IMR-90 (cell line): ENCODE measurements at regions not wholly inside any gene's neighbourhood (a gene's known extent, or its start where the extent isn't known, plus 50 kb on each side); places are given as distances from the start of the nearest gene placed in this dataset.

Experiments used
- ATAC-seq: fragments of 200-7000 bp; cut with Tn5 transposase; 2 replicates; pipeline ENCODE4 v1.9.1; 2020; ENCODE audit warnings: low read depth, mild to moderate bottlenecking, moderate library complexity
- BruUV-seq: library from RNA; stranded (reverse); fragments of 400-500 nt; replicated peaks from 2 replicates; lab custom pipeline; 2021; lab: Mats Ljungman, UMichigan
- CTCF ChIA-PET: fragments of 300-600 bp; formaldehyde crosslinking; extraction: SDS; loops from one replicate; lab custom pipeline; 2021; ENCODE audit warnings: antibody characterized with exemption; lab: Yijun Ruan, JAX
- POLR2A ChIA-PET: fragments of 300-600 bp; sonication (Branson Sonifier 250); formaldehyde crosslinking; loops from one replicate; lab custom pipeline; 2022; ENCODE audit warnings: antibody characterized with exemption; ENCODE audit not compliant: unreplicated experiment; lab: Charles Lee
- DNase-seq: peaks from one replicate; pipeline ENCODE4 v3.0.0; 2013
- H2AFZ ChIP-seq: replicated peaks from 2 replicates; pipeline ENCODE3; 2013; ENCODE audit warnings: low read length, mild to moderate bottlenecking; ENCODE audit not compliant: poor library complexity
- H2AK5ac ChIP-seq: 2 replicates; pipeline ENCODE4 v1.6.1; 2013; ENCODE audit warnings: low read depth, low read length, inconsistent platforms
- H2AK9ac ChIP-seq: replicated peaks from 2 replicates; pipeline ENCODE3; 2013; ENCODE audit warnings: mild to moderate bottlenecking, low read depth, low read length, moderate library complexity; ENCODE audit not compliant: poor library complexity
- H2BK120ac ChIP-seq: 2 replicates; pipeline ENCODE4 v1.6.1; 2013; ENCODE audit warnings: low read depth, low read length, inconsistent platforms
- H2BK15ac ChIP-seq: 3 replicates; pipeline ENCODE4 v1.6.1; 2013; ENCODE audit warnings: low read depth, low read length, inconsistent platforms
- H2BK20ac ChIP-seq: 2 replicates; pipeline ENCODE4 v1.6.1; 2013; ENCODE audit warnings: low read depth, mild to moderate bottlenecking, inconsistent platforms, low read length, moderate library complexity
- H2BK5ac ChIP-seq: 2 replicates; pipeline ENCODE4 v1.6.1; 2013; ENCODE audit warnings: mild to moderate bottlenecking, low read depth, low read length, inconsistent platforms; ENCODE audit not compliant: poor library complexity, severe bottlenecking
- H3K14ac ChIP-seq: replicated peaks from 2 replicates; pipeline ENCODE4 v1.6.1; 2013; ENCODE audit warnings: low read depth, low read length, inconsistent platforms
- H3K18ac ChIP-seq: 2 replicates; pipeline ENCODE4 v1.6.1; 2013; ENCODE audit warnings: low read depth, low read length, control low read depth
- H3K23ac ChIP-seq: 2 replicates; pipeline ENCODE4 v1.6.1; 2013; ENCODE audit warnings: low read depth, low read length, inconsistent platforms
- H3K27ac ChIP-seq: 2 replicates; pipeline ENCODE4 v1.5.1; 2013; ENCODE audit warnings: mild to moderate bottlenecking, control low read depth, low read length; ENCODE audit not compliant: insufficient read depth
- H3K27me3 ChIP-seq: 2 replicates; pipeline ENCODE4 v1.6.1; 2013; ENCODE audit warnings: low read length; ENCODE audit not compliant: control insufficient read depth, insufficient read depth
- H3K36me3 ChIP-seq: 2 replicates; pipeline ENCODE4 v1.6.1; 2013; ENCODE audit warnings: low read length, mixed read lengths; ENCODE audit not compliant: control insufficient read depth, insufficient read depth
- H3K4ac ChIP-seq: 2 replicates; pipeline ENCODE4 v1.6.1; 2013; ENCODE audit warnings: low read depth, low read length, inconsistent platforms
- H3K4me1 ChIP-seq: 2 replicates; pipeline ENCODE4 v1.6.1; 2013; ENCODE audit warnings: low read length, mixed read lengths; ENCODE audit not compliant: control insufficient read depth, insufficient read depth
- H3K4me2 ChIP-seq: 2 replicates; pipeline ENCODE4 v1.6.1; 2013; ENCODE audit warnings: low read depth, mild to moderate bottlenecking, control low read depth, low read length, moderate library complexity
- H3K4me3 ChIP-seq: 2 replicates; pipeline ENCODE4 v1.5.1; 2013; ENCODE audit warnings: low read depth, mild to moderate bottlenecking, control low read depth, low read length, moderate library complexity; ENCODE audit not compliant: insufficient read depth
- H3K56ac ChIP-seq: 2 replicates; pipeline ENCODE4 v1.6.1; 2013; ENCODE audit warnings: low read length, inconsistent platforms; ENCODE audit not compliant: insufficient read depth; ENCODE audit errors: extremely low read depth
- H3K79me1 ChIP-seq, 2 experiments: 2 replicates each; pipeline ENCODE4 v1.6.1; 2013; ENCODE audit warnings: low read length in 2 of 2, inconsistent platforms in 1 of 2, low read depth in 1 of 2
- H3K9ac ChIP-seq: 2 replicates; pipeline ENCODE4 v1.6.1; 2013; ENCODE audit warnings: low read depth, low read length, control low read depth
- H3K9me1 ChIP-seq: 2 replicates; pipeline ENCODE4 v1.6.1; 2013; ENCODE audit warnings: low read length, inconsistent platforms; ENCODE audit not compliant: insufficient read depth
- H3K9me3 ChIP-seq: 2 replicates; pipeline ENCODE4 v1.6.1; 2013; ENCODE audit warnings: low read length; ENCODE audit not compliant: control insufficient read depth, insufficient read depth
- H4K20me1 ChIP-seq: 2 replicates; pipeline ENCODE4 v1.6.1; 2013; ENCODE audit warnings: low read length, inconsistent platforms; ENCODE audit not compliant: insufficient read depth
- H4K5ac ChIP-seq: 2 replicates; pipeline ENCODE4 v1.6.1; 2013; ENCODE audit warnings: mild to moderate bottlenecking, low read depth, low read length, control low read depth
- H4K8ac ChIP-seq, 2 experiments: 2 replicates each; pipeline ENCODE4 v1.6.1; 2013; ENCODE audit warnings: low read depth in 2 of 2, low read length in 2 of 2, control low read depth in 1 of 2, inconsistent platforms in 1 of 2
- H4K91ac ChIP-seq: 2 replicates; pipeline ENCODE4 v1.6.1; 2013; ENCODE audit warnings: low read depth, low read length, inconsistent platforms; ENCODE audit not compliant: insufficient read depth
- BHLHE40 ChIP-seq: fragments of 150-350 bp; IDR thresholded peaks from 2 replicates; pipeline ENCODE4 v1.6.1; 2016; ENCODE audit warnings: mild to moderate bottlenecking, low read depth, low read length
- CEBPB ChIP-seq: IDR thresholded peaks from 2 replicates; pipeline ENCODE4 v1.6.1; 2012; ENCODE audit warnings: low read depth, low read length, improper control_type of control experiment
- CHD1 ChIP-seq: IDR thresholded peaks from 2 replicates; pipeline ENCODE4 v1.6.1; 2012; ENCODE audit warnings: low read depth, low read length, improper control_type of control experiment
- CTCF ChIP-seq: conservative IDR thresholded peaks from 2 replicates; pipeline ENCODE4 v1.5.1; 2012; ENCODE audit warnings: mild to moderate bottlenecking, low read depth, low read length, improper control_type of control experiment
- ELK1 ChIP-seq: fragments of 150-350 bp; IDR thresholded peaks from 2 replicates; pipeline ENCODE4 v1.6.1; 2016; ENCODE audit warnings: low read depth, mild to moderate bottlenecking, low read length, moderate library complexity, borderline replicate concordance
- MAZ ChIP-seq: IDR thresholded peaks from 2 replicates; pipeline ENCODE4 v1.6.1; 2012; ENCODE audit warnings: low read depth, mild to moderate bottlenecking, low read length, improper control_type of control experiment, moderate library complexity, borderline replicate concordance
- POLR2A ChIP-seq: IDR thresholded peaks from 2 replicates; pipeline ENCODE4 v1.6.1; 2012; ENCODE audit warnings: mild to moderate bottlenecking, low read depth, low read length
- RAD21 ChIP-seq: IDR thresholded peaks from 2 replicates; pipeline ENCODE4 v1.6.1; 2012; ENCODE audit warnings: low read length, improper control_type of control experiment
- RCOR1 ChIP-seq: IDR thresholded peaks from 2 replicates; pipeline ENCODE4 v1.6.1; 2012; ENCODE audit warnings: mild to moderate bottlenecking, low read length, improper control_type of control experiment; ENCODE audit not compliant: insufficient replicate concordance
- SMC3 ChIP-seq: fragments of 150-350 bp; IDR thresholded peaks from 2 replicates; pipeline ENCODE4 v1.6.1; 2016; ENCODE audit warnings: low read depth, mild to moderate bottlenecking, antibody characterized with exemption, low read length, moderate library complexity
- USF2 ChIP-seq: fragments of 150-350 bp; IDR thresholded peaks from 2 replicates; pipeline ENCODE4 v1.6.1; 2017; ENCODE audit warnings: mild to moderate bottlenecking, antibody characterized with exemption, low read length, low read depth
- WGBS, 2 experiments: methylation state at CpG; one replicate each; pipeline versions ENCODE4 v1.1.5 to v1.1.7; 2013; ENCODE audit warnings: missing lambda C conversion rate in 2 of 2; ENCODE audit not compliant: insufficient read length in 1 of 2; ENCODE audit errors: extremely low coverage in 2 of 2; 5-methylcytosine and 5-hydroxymethylcytosine counted together
- dilution Hi-C: fragments of 300-500 bp; cut with HindIII; formaldehyde crosslinking; loops from one replicate; pipeline ENCODE4 v1.14.3; 2018; ENCODE audit warnings: low sequenced_read_pairs; ENCODE audit not compliant: unreplicated experiment
- in situ Hi-C: fragments of 300-500 bp; cut with MboI; formaldehyde crosslinking; loops from 3 replicates; pipeline ENCODE4 v1.14.3; 2019; ENCODE audit warnings: low sequenced_read_pairs, inconsistent platforms, mixed read lengths
- intact Hi-C: fragments of 100-400 bp; cut with micrococcal nuclease; formaldehyde crosslinking; loops from 2 replicates; pipeline ENCODE4 v1.10.0; 2022

- H4K20me1 ChIP-seq, result no peaks in the 10 kb centered on the region
- POLR2A ChIA-PET, result no interaction called here
- BruUV-seq, result no TSS peak
- H3K9ac ChIP-seq, result no peak overlapping the region
- H3K9me3 ChIP-seq, result peaks cover 7% of the 10 kb centered on the region
- H3K4me2 ChIP-seq, result no peak overlapping the region
- no peaks in the 10 kb centered on the region for H3K36me3 ChIP-seq
- no peaks in the 10 kb centered on the region for H3K9me1 ChIP-seq
- H3K27ac ChIP-seq, result no peak overlapping the region
- H2AK5ac ChIP-seq, result no peak overlapping the region
- no peak overlapping the region for H2BK5ac ChIP-seq
- no peak overlapping the region for H3K18ac ChIP-seq
- H2AK9ac ChIP-seq, result no peak overlapping the region
- in situ Hi-C loops (no loop called here), dilution Hi-C loops (no loop called here), intact Hi-C loops (no loop called here)
- H4K8ac ChIP-seq, result no peak overlapping the region
- WGBS, 2 experiments, result no CpG with 5 or more reads among the region's 2 CpGs
- H2BK20ac ChIP-seq, result no peak overlapping the region
- H4K5ac ChIP-seq, result no peak overlapping the region
- H3K4ac ChIP-seq, result no peak overlapping the region
- CTCF ChIA-PET, result no interaction called here
- TF ChIP-seq ELK1, result no peak
- no peak for TF ChIP-seq CEBPB
- TF ChIP-seq CHD1, result no peak
- TF ChIP-seq SMC3, result no peak
- TF ChIP-seq RCOR1, result no peak
- no peak for TF ChIP-seq BHLHE40
- TF ChIP-seq CTCF, result no peak
- TF ChIP-seq RAD21, result no peak
- TF ChIP-seq POLR2A, result no peak
- TF ChIP-seq USF2, result no peak
- no peak for TF ChIP-seq MAZ
- no peak overlapping the region for H3K56ac ChIP-seq
- no peak overlapping the region for H4K91ac ChIP-seq
- DNase-seq (no peak), ATAC-seq (no peak)
- no peak overlapping the region for H3K4me3 ChIP-seq
- H3K4me1 ChIP-seq, result no peaks in the 10 kb centered on the region
- H3K14ac ChIP-seq, result no peak overlapping the region
- no peak overlapping the region for H2BK120ac ChIP-seq
- no peak overlapping the region for H3K23ac ChIP-seq
- H3K79me1 ChIP-seq, result no peaks in the 10 kb centered on the region
- no peak overlapping the region for H2BK15ac ChIP-seq
- H2AFZ ChIP-seq, result no peak overlapping the region
- H3K27me3 ChIP-seq, result no peaks in the 10 kb centered on the region
These were observed 591.0 kb downstream of the DHX35 start for GRCh38 chr20:39553120-39553519.
